GM23338 (cell line): ENCODE measurements at regions not wholly inside any gene's neighbourhood (a gene's known extent, or its start where the extent isn't known, plus 50 kb on each side); places are given as distances from the start of the nearest gene placed in this dataset.

Experiments
- ATAC-seq: fragments of 200-7000 bp; cut with Tn5 transposase; 3 replicates; pipeline ENCODE4 v1.9.1; 2020
- DNase-seq: peaks from one replicate; pipeline ENCODE4 v3.0.0-alpha.2; 2015; ENCODE audit warnings: low spot score
- H2AFZ ChIP-seq: fragments of 200-600 bp; sonication (generic); 2 replicates; pipeline ENCODE4 v1.8.0; 2016; ENCODE audit warnings: antibody characterized with exemption, mild to moderate bottlenecking, moderate library complexity
- H3F3A ChIP-seq: fragments of 200-600 bp; sonication (generic); replicated peaks from 2 replicates; pipeline ENCODE4 v1.8.0; 2017; ENCODE audit warnings: antibody characterized with exemption, mixed run types, low read depth
- H3K27ac ChIP-seq: fragments of 200-600 bp; sonication (generic); 2 replicates; pipeline ENCODE4 v1.6.1; 2016; ENCODE audit warnings: low read depth
- H3K27me3 ChIP-seq: fragments of 200-600 bp; sonication (generic); 2 replicates; pipeline ENCODE4 v1.8.0; 2016; ENCODE audit warnings: mild to moderate bottlenecking, mixed run types, moderate library complexity; ENCODE audit not compliant: insufficient read depth
- H3K36me3 ChIP-seq: fragments of 200-600 bp; sonication (generic); 2 replicates; pipeline ENCODE4 v1.8.0; 2016; ENCODE audit warnings: mild to moderate bottlenecking; ENCODE audit not compliant: insufficient read depth
- H3K4me1 ChIP-seq: fragments of 200-600 bp; sonication (generic); 2 replicates; pipeline ENCODE4 v1.8.0; 2016; ENCODE audit warnings: mild to moderate bottlenecking, moderate library complexity; ENCODE audit not compliant: insufficient read depth
- H3K4me2 ChIP-seq: fragments of 200-600 bp; sonication (generic); 2 replicates; pipeline ENCODE4 v1.7.1; 2017; ENCODE audit warnings: mixed run types
- H3K4me3 ChIP-seq: fragments of 200-600 bp; sonication (generic); 2 replicates; pipeline ENCODE4 v1.6.1; 2016; ENCODE audit warnings: mixed run types
- H3K79me2 ChIP-seq: fragments of 200-600 bp; sonication (generic); replicated peaks from 2 replicates; pipeline ENCODE4 v1.8.0; 2017; ENCODE audit warnings: mild to moderate bottlenecking; ENCODE audit not compliant: insufficient read depth
- H3K9me2 ChIP-seq: fragments of 200-600 bp; sonication (generic); 2 replicates; pipeline ENCODE4 v1.8.0; 2017; ENCODE audit not compliant: insufficient read depth
- H4K20me1 ChIP-seq: fragments of 200-600 bp; sonication (generic); replicated peaks from 2 replicates; pipeline ENCODE4 v1.8.0; 2017; ENCODE audit warnings: mild to moderate bottlenecking; ENCODE audit not compliant: insufficient read depth
- H3K27ac Mint-ChIP-seq: 2 replicates; pipeline ENCODE4 v1.8.0; 2020; ENCODE audit warnings: inconsistent platforms, mild to moderate bottlenecking, moderate library complexity, mixed read lengths
- H3K27me3 Mint-ChIP-seq: 3 replicates; pipeline ENCODE4 v1.8.0; 2022; ENCODE audit warnings: low read depth, mild to moderate bottlenecking, moderate library complexity, mixed read lengths, inconsistent platforms; ENCODE audit not compliant: insufficient read depth, poor library complexity
- H3K36me3 Mint-ChIP-seq: 3 replicates; pipeline ENCODE4 v1.8.0; 2021; ENCODE audit warnings: low read depth, mild to moderate bottlenecking, inconsistent platforms, moderate library complexity, mixed read lengths
- H3K4me1 Mint-ChIP-seq: 3 replicates; pipeline ENCODE4 v1.8.0; 2020; ENCODE audit warnings: mild to moderate bottlenecking, inconsistent platforms, mixed read lengths
- H3K4me3 Mint-ChIP-seq: 3 replicates; pipeline ENCODE4 v1.8.0; 2021; ENCODE audit warnings: moderate library complexity, mild to moderate bottlenecking, inconsistent platforms, mixed read lengths
- H3K9me3 Mint-ChIP-seq: 3 replicates; pipeline ENCODE4 v1.8.0; 2020; ENCODE audit warnings: moderate library complexity, mild to moderate bottlenecking, inconsistent platforms, mixed read lengths
- JUNB ChIP-seq: IDR thresholded peaks from one replicate; pipeline ENCODE4 v1.6.1; 2016; ENCODE audit warnings: antibody characterized with exemption; ENCODE audit not compliant: unreplicated experiment
- NANOG ChIP-seq: IDR thresholded peaks from 2 replicates; pipeline ENCODE4 v1.6.1; 2016; ENCODE audit warnings: antibody characterized with exemption, borderline replicate concordance
- POLR2AphosphoS5 ChIP-seq: IDR thresholded peaks from 2 replicates; pipeline ENCODE4 v1.6.1; 2016; ENCODE audit warnings: antibody characterized with exemption, low read depth
- ZNF114 ChIP-seq: fragments of 250-450 bp; sonication (Bioruptor Pico); IDR thresholded peaks from 2 replicates; pipeline ENCODE4 v1.5.0; 2020; ENCODE audit warnings: mild to moderate bottlenecking, moderate library complexity
- TF ChIP-seq, protein P1 (sequence below): IDR thresholded peaks from 2 replicates; pipeline ENCODE4 v1.6.1; 2016; ENCODE audit warnings: antibody characterized with exemption
- TF ChIP-seq, protein P2 (sequence below): fragments of 250-450 bp; sonication (Bioruptor Pico); IDR thresholded peaks from 2 replicates; pipeline ENCODE4 v1.5.0; 2020; ENCODE audit warnings: mild to moderate bottlenecking, moderate library complexity

DNA sequence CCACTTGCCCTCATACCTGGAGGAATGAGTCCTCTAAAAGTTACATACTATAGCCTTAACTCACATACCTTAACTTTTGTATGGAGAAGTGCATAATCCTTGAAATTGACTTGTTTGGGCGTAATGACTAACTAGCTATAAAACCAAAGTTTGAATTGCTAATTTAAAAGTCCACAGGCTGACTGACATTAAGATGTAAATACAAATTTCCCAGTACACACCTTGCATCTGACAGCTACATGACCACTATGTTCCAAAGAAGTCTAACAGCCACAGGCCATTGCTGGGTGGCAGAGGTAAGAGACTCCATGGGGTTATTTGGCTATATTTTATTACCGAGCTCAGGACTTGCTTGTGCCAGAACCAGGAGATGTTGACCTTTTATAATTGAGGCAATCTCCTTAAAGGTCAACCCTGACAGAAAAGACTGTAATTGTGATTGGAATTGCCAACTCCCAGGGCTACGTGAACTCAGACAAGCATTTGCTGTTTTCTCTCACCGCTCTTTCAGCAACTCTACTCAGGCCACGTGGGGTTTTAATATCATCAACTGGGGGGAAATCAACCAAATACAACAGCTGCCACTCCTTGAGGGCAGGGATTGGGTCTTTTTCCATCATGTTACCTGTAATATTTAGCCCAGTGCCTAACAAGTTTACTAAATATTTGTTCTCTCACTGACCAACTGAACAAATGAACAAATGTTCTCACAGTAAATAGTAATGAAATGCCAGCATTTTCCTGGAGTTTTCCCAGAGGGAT lies 139.9 kb downstream of the SEMA6D start:
- H3K9me2 ChIP-seq, result no peaks in the 10 kb centered on the region
- Mint-ChIP-seq H3K36me3 (no peaks in the 10 kb centered on the region), H3K4me1 (peaks cover 21% of the 10 kb centered on the region), H3K27me3 (no peaks in the 10 kb centered on the region), H3K9me3 (no peaks in the 10 kb centered on the region), H3K27ac (no peak overlapping the region), H3K4me3 (no peak overlapping the region)
- peaks cover 5% of the 10 kb centered on the region; the same call in 1 of the 2 replicates for H3K4me1 ChIP-seq
- H3F3A ChIP-seq, result no peaks in the 10 kb centered on the region
- H3K4me2 ChIP-seq, result no peak overlapping the region
- no peaks in the 10 kb centered on the region for H4K20me1 ChIP-seq
- ATAC-seq, result no peak
- no peak for DNase-seq
- no peaks in the 10 kb centered on the region for H3K79me2 ChIP-seq
- TF ChIP-seq NANOG, result no peak
- no peak for TF ChIP-seq ZNF114 (CRISPR knock-in tag)
- no peak for TF ChIP-seq POLR2AphosphoS5
- TF ChIP-seq JUNB, result no peak
- TF ChIP-seq, protein P1, sequence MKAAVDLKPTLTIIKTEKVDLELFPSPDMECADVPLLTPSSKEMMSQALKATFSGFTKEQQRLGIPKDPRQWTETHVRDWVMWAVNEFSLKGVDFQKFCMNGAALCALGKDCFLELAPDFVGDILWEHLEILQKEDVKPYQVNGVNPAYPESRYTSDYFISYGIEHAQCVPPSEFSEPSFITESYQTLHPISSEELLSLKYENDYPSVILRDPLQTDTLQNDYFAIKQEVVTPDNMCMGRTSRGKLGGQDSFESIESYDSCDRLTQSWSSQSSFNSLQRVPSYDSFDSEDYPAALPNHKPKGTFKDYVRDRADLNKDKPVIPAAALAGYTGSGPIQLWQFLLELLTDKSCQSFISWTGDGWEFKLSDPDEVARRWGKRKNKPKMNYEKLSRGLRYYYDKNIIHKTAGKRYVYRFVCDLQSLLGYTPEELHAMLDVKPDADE, result no peak
- H3K36me3 ChIP-seq, result no peaks in the 10 kb centered on the region
- H2AFZ ChIP-seq, result no peak overlapping the region
- H3K27ac ChIP-seq, result no peak overlapping the region
- H3K4me3 ChIP-seq, result no peak overlapping the region
- no peaks in the 10 kb centered on the region for H3K27me3 ChIP-seq

DNA sequence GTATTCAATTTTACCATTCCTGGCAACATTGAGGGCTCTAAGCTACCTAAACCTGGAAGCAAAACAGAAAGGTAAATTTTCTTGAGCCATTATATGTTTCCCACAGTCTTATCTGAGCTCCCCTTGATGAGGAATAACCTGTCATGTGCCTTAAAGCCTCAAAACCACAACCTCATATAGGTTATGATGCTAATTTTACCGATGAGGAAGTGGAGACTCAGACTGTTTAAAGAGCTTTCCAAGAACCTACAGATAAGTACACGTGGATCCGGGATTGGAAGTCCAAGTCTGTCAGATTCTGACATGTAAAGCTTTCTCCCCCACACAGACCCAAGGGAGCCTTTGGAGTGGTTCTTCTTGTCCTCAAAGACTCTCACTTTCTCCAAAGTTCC lies 140.5 kb downstream of the SEMA6D start:
- H3K36me3 ChIP-seq, result no peaks in the 10 kb centered on the region
- no peaks in the 10 kb centered on the region for H3K36me3 Mint-ChIP-seq
- ATAC-seq, result no peak
- H3K27ac ChIP-seq, result no peak overlapping the region
- H3K4me3 ChIP-seq, result no peak overlapping the region
- peaks cover 21% of the 10 kb centered on the region for H3K4me1 Mint-ChIP-seq
- no peaks in the 10 kb centered on the region for H3K27me3 ChIP-seq
- no peaks in the 10 kb centered on the region for H4K20me1 ChIP-seq
- H3F3A ChIP-seq, result no peaks in the 10 kb centered on the region
- TF ChIP-seq NANOG (no peak), ZNF114 (CRISPR knock-in tag) (no peak)
- TF ChIP-seq, protein P2, sequence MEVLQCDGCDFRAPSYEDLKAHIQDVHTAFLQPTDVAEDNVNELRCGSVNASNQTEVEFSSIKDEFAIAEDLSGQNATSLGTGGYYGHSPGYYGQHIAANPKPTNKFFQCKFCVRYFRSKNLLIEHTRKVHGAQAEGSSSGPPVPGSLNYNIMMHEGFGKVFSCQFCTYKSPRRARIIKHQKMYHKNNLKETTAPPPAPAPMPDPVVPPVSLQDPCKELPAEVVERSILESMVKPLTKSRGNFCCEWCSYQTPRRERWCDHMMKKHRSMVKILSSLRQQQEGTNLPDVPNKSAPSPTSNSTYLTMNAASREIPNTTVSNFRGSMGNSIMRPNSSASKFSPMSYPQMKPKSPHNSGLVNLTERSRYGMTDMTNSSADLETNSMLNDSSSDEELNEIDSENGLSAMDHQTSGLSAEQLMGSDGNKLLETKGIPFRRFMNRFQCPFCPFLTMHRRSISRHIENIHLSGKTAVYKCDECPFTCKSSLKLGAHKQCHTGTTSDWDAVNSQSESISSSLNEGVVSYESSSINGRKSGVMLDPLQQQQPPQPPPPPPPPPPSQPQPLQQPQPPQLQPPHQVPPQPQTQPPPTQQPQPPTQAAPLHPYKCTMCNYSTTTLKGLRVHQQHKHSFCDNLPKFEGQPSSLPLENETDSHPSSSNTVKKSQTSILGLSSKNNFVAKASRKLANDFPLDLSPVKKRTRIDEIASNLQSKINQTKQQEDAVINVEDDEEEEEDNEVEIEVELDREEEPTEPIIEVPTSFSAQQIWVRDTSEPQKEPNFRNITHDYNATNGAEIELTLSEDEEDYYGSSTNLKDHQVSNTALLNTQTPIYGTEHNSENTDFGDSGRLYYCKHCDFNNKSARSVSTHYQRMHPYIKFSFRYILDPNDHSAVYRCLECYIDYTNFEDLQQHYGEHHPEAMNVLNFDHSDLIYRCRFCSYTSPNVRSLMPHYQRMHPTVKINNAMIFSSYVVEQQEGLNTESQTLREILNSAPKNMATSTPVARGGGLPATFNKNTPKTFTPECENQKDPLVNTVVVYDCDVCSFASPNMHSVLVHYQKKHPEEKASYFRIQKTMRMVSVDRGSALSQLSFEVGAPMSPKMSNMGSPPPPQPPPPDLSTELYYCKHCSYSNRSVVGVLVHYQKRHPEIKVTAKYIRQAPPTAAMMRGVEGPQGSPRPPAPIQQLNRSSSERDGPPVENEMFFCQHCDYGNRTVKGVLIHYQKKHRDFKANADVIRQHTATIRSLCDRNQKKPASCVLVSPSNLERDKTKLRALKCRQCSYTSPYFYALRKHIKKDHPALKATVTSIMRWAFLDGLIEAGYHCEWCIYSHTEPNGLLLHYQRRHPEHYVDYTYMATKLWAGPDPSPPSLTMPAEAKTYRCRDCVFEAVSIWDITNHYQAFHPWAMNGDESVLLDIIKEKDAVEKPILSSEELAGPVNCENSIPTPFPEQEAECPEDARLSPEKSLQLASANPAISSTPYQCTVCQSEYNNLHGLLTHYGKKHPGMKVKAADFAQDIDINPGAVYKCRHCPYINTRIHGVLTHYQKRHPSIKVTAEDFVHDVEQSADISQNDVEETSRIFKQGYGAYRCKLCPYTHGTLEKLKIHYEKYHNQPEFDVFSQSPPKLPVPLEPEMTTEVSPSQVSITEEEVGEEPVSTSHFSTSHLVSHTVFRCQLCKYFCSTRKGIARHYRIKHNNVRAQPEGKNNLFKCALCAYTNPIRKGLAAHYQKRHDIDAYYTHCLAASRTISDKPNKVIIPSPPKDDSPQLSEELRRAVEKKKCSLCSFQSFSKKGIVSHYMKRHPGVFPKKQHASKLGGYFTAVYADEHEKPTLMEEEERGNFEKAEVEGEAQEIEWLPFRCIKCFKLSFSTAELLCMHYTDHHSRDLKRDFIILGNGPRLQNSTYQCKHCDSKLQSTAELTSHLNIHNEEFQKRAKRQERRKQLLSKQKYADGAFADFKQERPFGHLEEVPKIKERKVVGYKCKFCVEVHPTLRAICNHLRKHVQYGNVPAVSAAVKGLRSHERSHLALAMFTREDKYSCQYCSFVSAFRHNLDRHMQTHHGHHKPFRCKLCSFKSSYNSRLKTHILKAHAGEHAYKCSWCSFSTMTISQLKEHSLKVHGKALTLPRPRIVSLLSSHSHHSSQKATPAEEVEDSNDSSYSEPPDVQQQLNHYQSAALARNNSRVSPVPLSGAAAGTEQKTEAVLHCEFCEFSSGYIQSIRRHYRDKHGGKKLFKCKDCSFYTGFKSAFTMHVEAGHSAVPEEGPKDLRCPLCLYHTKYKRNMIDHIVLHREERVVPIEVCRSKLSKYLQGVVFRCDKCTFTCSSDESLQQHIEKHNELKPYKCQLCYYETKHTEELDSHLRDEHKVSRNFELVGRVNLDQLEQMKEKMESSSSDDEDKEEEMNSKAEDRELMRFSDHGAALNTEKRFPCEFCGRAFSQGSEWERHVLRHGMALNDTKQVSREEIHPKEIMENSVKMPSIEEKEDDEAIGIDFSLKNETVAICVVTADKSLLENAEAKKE (CRISPR knock-in tag), result no peak
- no peak overlapping the region for H3K4me3 Mint-ChIP-seq
- no peaks in the 10 kb centered on the region for H3K79me2 ChIP-seq
- no peaks in the 10 kb centered on the region for H3K27me3 Mint-ChIP-seq
- no peaks in the 10 kb centered on the region for H3K9me2 ChIP-seq
- DNase-seq, result no peak
- H3K9me3 Mint-ChIP-seq, result no peaks in the 10 kb centered on the region; the same call in 2 of the 3 replicates
- H3K4me2 ChIP-seq, result no peak overlapping the region
- no peak overlapping the region for H3K27ac Mint-ChIP-seq
- H2AFZ ChIP-seq, result no peak overlapping the region
- H3K4me1 ChIP-seq, result peaks cover 5% of the 10 kb centered on the region; the same call in 1 of the 2 replicates
